ENCODE measurements at regions not wholly inside any gene's neighbourhood (a gene's known extent, or its start where the extent isn't known, plus 50 kb on each side); places are given as distances from the start of the nearest gene placed in this dataset.

GRCh38 chr22:45102896-45103420, 60.8 kb upstream of the NUP50 start:
- no peak for TF ChIP-seq EZH2 (IDR thresholded peaks at IDR 0.05)
- no peak for TF ChIP-seq POLR2AphosphoS5 (IDR thresholded peaks at IDR 0.05; ENCODE audit: low read depth, low read length)
- no peak for TF ChIP-seq CTCF (IDR thresholded peaks at IDR 0.05 in 2 of 3, conservative IDR thresholded peaks at IDR 0.05 in 1 of 3; ENCODE audit: borderline replicate concordance in 1 of 3, insufficient read depth in 1 of 3, low read depth in 2 of 3, low read length in 2 of 3)

Measured in HCT116 (cell line).